ENCODE measurements at regions not wholly inside any gene's neighbourhood (a gene's known extent, or its start where the extent isn't known, plus 50 kb on each side); places are given as distances from the start of the nearest gene placed in this dataset.
"Not testable (repeated sequence)": the region's sequence is repeated elsewhere in the genome, so short reads cannot be mapped to it uniquely, and the experiment has no call there.

DNA sequence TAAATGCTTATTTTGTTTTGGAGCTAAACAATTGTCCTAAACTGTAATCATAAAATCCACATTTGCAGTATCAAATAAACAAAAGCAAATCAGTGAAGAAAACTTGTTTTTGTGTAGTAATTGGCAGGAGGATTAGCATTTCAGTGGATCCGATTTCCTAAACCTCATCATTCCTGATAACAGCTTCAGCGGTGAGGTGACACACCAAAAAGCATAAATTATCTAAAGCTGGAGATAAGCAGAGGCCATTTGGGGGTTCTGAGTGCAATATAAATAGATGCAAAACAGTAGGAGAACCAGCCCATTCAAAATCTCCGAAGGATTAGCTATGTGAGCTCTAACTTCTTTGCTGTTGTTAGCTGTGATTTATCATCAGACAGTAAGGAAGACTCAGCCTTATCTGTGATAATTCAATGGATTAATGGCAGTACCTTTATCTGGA lies 235.8 kb downstream of the EPHA7 start:
- intact Hi-C loops (cut with DNase I) = no loop called here
- no peak for ATAC-seq
- DNase-seq = no peak
- FAIRE-seq = no peak
- no peak overlapping the region for H3K4me3 ChIP-seq
- no peaks in the 10 kb centered on the region for H3K9me3 ChIP-seq
- no peaks in the 10 kb centered on the region for H3K4me1 ChIP-seq
- no peaks in the 10 kb centered on the region for H3K36me3 ChIP-seq
- no peak for TF ChIP-seq CTCF (IDR thresholded peaks at IDR 0.05)
- H3K27me3 ChIP-seq = no peaks in the 10 kb centered on the region
- no peak overlapping the region for H3K27ac ChIP-seq
- 34 to 47% methylated on average over 3 of the region's 3 CpGs for WGBS, 2 donors

DNA sequence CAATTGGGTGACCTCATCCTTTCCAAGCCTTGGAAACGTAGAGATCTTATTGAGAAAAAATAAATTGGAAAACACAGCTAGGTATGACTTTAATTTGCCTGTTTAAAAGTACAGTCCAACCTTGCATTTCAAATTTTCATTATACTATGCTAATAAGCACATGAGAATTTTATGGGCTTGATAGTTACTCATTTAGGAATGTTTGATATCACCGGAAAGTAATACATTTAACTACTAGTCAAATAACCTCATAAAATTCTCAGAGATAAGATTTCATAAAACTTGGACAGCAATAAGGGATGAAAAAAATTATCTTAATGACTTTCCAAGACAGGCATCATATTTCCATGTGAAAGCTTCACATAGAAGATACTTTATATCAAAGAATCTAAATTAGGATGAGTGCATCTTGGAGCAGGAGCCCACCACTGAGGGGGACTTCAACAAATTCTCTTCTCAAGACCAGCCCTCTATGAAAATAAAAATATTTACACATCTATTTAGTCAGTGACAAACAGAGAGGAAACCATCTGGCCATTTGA lies 236.3 kb downstream of the EPHA7 start:
- DNase-seq (no peak), FAIRE-seq (no peak), ATAC-seq (no peak)
- no peaks in the 10 kb centered on the region for H3K9me3 ChIP-seq
- no peaks in the 10 kb centered on the region for H3K36me3 ChIP-seq
- no peak overlapping the region for H3K4me3 ChIP-seq
- intact Hi-C loops (cut with DNase I) = no loop called here
- no peak for TF ChIP-seq CTCF (IDR thresholded peaks at IDR 0.05)
- H3K4me1 ChIP-seq = no peaks in the 10 kb centered on the region
- no peaks in the 10 kb centered on the region for H3K27me3 ChIP-seq
- no peak overlapping the region for H3K27ac ChIP-seq
- 21 to 22% methylated on average over 2 of the region's 2 CpGs for WGBS, 2 donors

GRCh38 chr6:93177918-93178317 lies 241.4 kb downstream of the EPHA7 start:
- Histone ChIP-seq H3K27me3 (no peaks in the 10 kb centered on the region), H3K27ac (no peak overlapping the region), H3K9me3 (no peaks in the 10 kb centered on the region), H3K4me3 (no peak overlapping the region), H3K4me1 (no peaks in the 10 kb centered on the region), H3K36me3 (no peaks in the 10 kb centered on the region)
- DNase-seq (no peak), ATAC-seq (no peak), FAIRE-seq (no peak)
- WGBS, 2 donors = 78 to 91% methylated on average over 2 of the region's 2 CpGs
- intact Hi-C loops (cut with DNase I) = no loop called here
- no peak for TF ChIP-seq CTCF (IDR thresholded peaks at IDR 0.05)

- ATAC-seq (no peak), FAIRE-seq (no peak), DNase-seq (no peak)
- Histone ChIP-seq H3K27ac (no peak overlapping the region), H3K9me3 (no peaks in the 10 kb centered on the region), H3K27me3 (no peaks in the 10 kb centered on the region), H3K4me1 (no peaks in the 10 kb centered on the region), H3K4me3 (no peak overlapping the region), H3K36me3 (no peaks in the 10 kb centered on the region)
- intact Hi-C loops (cut with DNase I) = no loop called here
- no peak for TF ChIP-seq CTCF (IDR thresholded peaks at IDR 0.05)
- WGBS, 2 donors = 75 to 83% methylated on average over 3 of the region's 3 CpGs
Observed at GRCh38 chr6:93177438-93177837, 241.9 kb downstream of the EPHA7 start.

- Histone ChIP-seq H3K27me3 (no peaks in the 10 kb centered on the region), H3K36me3 (no peaks in the 10 kb centered on the region), H3K4me3 (no peak overlapping the region), H3K4me1 (no peaks in the 10 kb centered on the region), H3K9me3 (no peaks in the 10 kb centered on the region), H3K27ac (no peak overlapping the region)
- no peak for TF ChIP-seq CTCF (IDR thresholded peaks at IDR 0.05)
- no peak for FAIRE-seq
- intact Hi-C loops (cut with DNase I) = no loop called here
- ATAC-seq = no peak
- WGBS, 2 donors = 80 to 97% methylated on average over 1 of the region's 1 CpG
- DNase-seq = no peak
Observed at GRCh38 chr6:93176070-93176469, 243.3 kb downstream of the EPHA7 start.

DNA sequence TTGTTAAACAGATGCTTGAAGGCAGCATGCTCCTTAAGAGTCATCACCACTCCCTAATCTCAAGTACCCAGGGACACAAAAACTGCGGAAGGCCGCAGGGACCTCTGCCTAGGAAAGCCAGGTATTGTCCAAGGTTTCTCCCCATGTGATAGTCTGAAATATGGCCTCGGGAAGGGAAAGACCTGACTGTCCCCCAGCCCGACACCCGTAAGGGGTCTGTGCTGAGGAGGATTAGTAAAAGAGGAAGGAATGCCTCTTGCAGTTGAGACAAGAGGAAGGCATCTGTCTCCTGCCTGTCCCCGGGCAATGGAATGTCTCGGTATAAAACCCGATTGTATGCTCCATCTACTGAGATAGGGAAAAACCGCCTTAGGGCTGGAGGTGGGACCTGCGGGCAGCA lies 245.8 kb downstream of the EPHA7 start:
- DNase-seq; H3K27ac ChIP-seq; intact Hi-C loops (cut with DNase I); H3K9me3 ChIP-seq; FAIRE-seq; H3K27me3 ChIP-seq; H3K4me3 ChIP-seq; ATAC-seq; H3K36me3 ChIP-seq; H3K4me1 ChIP-seq: not testable (repeated sequence)
- 71 to 74% methylated on average over 3 to 5 of the region's 10 CpGs for WGBS, 2 donors
